GM20431 (cell line): ENCODE measurements at regions not wholly inside any gene's neighbourhood (a gene's known extent, or its start where the extent isn't known, plus 50 kb on each side); places are given as distances from the start of the nearest gene placed in this dataset.
"Not testable (repeated sequence)": the region's sequence is repeated elsewhere in the genome, so short reads cannot be mapped to it uniquely, and the experiment has no call there.

Experiments
- in situ Hi-C: fragments of 300-500 bp; cut with MseI, MboI; formaldehyde crosslinking; loops from one replicate; pipeline ENCODE4 v1.15.0; 2020; ENCODE audit warnings: low sequenced_read_pairs; ENCODE audit not compliant: unreplicated experiment

DNA sequence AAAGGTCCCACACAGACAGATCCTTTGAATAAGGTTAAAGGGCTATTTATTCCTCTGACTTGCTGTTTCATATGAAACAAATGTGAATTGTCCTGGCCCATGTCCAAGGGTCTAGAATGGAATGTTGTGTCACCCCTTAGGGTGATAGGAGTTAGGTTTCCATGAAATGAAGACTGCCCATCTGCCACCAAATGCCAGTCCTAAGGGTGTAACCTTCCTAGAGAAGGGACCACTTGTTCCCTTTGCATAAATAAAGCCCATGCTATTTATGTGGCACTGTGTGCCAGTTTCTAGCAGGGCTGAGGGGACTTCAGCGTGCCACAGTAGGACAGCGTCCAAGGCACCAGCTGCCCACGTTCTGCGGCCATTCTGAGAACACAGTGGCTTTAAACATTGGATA lies 171.3 kb downstream of the ABCA8 start:
- in situ Hi-C loops, result no loop called here

DNA sequence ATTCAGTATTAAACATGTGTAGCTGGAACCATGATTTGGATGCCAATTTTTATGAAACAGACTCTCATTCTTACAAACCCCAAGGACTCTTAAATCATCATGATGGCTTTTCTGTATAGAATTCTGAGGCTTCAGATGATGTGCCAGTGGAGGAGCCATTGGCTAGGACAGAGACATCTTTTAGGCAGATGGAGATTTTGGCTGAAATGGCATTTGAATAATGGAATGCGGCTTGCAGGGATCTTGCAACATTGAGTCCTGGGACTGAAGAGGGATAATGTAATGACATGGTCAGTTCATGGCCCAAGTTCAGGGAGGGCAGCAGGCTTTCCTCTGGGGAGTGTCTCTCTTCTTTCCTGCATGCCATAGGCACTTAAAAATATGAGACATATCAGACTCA lies 172.4 kb downstream of the ABCA8 start:
- in situ Hi-C loops, result no loop called here

DNA sequence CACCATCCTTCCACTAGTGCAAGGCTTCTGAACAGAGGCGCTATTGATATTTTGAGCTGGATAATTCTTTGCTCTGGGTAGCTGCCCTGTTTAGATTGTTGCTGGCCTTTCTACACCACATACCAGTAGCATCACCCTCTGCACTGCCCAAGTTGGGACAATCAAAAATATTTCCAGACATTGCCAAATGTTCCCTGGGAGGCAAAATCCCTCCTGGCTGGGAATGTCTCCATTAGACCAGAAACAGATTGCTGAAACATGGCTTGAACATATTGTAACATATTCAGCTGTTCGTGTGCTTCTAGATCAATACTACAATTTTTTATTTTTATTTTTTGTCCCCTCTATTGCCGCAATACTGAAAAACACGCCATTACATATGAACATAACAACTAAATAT lies 174.6 kb downstream of the ABCA8 start:
- in situ Hi-C loops, result no loop called here

DNA sequence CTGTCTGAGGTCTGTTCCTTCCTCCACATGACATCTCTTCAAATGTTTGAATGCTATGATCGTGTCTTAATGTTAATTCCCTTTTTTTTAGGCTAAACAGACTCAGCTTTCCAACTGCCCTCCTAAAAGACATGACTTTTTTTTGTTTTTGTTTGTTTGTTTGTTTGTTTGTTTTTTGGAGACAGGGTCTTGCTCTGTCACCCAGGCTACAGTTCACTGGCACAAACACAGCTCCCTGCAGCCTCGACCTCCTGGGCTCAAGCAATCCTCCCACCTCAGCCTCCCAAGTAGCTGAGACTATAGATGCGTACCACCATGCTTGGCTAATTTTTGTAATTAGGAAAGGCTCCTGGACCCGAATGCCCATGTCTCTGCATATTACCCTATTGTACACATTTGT lies 176.5 kb downstream of the ABCA8 start:
- in situ Hi-C loops, result loop anchor here (10.0 kb wide), 1 partner anchor 456 kb away; no protein-coding TSS in a partner anchor

DNA sequence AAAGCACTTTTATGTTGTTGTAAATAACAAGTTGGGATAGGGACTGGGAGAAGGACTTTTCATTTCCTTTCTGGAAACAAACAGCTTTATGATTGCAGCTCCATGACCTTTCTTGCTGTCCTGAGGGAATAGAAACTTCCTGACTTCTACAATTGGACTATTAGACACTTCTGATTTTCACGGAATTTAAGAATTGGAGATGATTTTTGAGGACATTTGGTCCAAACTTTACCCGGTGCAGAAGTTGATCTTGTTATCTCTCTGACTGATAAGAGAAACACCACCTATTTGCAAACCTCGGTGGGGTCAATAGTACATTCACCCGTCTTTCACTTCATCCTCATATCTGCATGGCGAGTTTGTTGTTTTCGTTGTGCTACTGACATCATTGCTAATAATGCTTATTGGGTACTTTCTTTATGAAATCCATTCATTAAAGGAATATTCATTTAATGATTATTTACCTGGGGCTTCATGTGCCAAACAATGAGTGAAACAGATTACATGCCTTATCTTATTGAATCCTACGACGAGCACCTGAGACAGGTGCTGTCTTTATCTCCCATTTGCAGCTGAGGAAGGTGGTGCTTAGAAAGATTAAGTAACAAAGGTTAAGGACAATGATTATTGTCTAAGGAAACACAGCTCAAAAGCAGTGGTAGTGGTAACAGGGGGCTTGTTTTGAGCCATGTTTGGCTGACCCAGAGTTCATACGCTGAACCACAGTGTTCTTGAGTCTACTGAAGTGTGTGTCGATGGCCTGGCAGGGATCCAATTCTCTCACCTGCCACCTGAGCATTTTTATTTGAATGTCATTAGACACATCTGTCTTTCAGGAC lies 176.9 kb upstream of the FAM20A start:
- in situ Hi-C loops, result loop anchor here (10.0 kb wide), 1 partner anchor 457 kb away; no protein-coding TSS in a partner anchor

DNA sequence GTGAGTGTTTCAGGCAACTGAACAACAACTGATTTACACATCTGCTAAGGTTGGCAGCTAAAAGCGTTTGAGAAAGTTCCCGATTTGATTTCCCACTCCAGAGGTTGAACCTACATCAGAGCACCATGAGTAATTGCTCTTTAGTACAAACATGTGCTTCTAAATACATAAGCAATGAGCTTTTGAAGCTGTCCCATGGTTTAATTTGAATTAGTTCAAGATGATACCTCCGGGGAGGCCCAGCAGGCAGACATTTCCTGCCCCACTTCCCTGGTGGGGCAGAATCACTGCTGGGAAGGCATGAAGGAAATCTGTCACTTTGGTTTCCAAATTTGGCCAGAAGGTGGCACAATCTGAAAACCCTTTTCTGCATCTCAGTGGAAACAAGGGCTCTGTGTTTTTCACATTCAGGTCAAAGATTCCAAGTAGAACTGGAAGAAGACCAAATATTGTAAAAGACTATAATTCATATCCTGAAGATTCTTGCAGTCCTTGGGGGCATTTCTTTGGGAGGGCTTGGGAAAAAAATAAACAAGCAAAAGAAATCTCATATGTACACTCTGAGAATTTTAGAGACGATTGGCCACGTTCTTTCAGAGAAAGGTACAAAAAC lies 176.2 kb upstream of the FAM20A start:
- in situ Hi-C loops, result loop anchor here (10.0 kb wide), 1 partner anchor 457 kb away; no protein-coding TSS in a partner anchor

DNA sequence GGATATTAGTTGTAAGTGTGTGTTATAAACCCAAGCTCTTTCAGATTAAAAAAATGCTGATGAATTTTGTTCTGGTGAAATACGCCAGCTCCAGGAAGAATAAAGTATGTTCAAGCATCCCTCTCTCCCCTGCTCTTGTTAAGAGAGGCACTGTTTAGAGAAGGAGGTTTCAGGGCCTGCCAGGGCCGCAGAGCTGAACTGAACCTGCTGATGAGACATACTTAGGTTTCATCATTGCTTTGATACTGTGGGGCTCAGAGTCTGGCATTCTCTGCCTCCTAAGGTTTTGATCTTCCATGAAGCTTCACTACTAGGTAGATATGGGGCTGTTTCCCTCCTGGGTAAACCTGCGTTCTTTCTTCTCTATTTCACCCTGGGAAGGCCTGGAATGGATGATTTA lies 175.3 kb upstream of the FAM20A start:
- in situ Hi-C loops, result loop anchor here (10.0 kb wide), 1 partner anchor 458 kb away; no protein-coding TSS in a partner anchor

DNA sequence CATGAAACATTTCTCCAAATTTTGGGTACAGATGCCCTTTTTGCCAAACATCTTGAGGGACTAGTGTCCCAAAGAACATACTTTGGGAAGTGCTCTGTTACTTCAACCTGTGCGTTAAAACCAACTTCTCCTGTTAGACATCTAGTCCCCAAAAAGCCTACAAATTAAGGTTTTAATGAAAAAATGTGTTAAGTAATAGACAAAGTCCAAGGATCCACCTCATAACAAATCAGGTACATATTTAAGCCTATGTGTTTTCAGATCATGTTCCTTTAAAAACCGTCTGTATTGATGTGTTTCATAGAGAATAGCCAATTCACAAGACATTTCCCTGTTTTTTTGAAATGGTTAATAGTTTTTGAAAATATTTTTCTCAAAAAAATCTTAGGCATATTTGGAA lies 174.8 kb upstream of the FAM20A start:
- in situ Hi-C loops, result loop anchor here (10.0 kb wide), 1 partner anchor 459 kb away; no protein-coding TSS in a partner anchor

DNA sequence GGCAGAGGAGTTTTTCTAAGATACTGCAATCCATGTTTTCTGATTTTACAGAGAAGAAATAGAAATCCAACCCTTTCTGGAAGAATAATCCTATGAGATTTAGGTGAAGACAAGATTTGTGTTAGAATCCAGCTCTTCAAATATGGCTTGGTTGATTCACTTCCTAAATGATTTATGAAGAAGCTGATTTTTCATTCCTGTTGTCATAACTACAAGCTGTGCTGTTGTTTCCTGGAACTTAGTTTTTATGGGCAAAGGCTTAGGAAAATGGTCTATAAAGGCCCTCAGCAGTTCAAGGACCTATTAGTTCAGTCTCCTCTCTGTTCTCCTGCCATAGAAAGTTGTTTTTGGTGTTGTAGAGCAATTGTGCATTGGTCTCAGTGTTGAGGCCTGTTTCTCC lies 174.2 kb upstream of the FAM20A start:
- in situ Hi-C loops, result loop anchor here (10.0 kb wide), 1 partner anchor 459 kb away; no protein-coding TSS in a partner anchor

DNA sequence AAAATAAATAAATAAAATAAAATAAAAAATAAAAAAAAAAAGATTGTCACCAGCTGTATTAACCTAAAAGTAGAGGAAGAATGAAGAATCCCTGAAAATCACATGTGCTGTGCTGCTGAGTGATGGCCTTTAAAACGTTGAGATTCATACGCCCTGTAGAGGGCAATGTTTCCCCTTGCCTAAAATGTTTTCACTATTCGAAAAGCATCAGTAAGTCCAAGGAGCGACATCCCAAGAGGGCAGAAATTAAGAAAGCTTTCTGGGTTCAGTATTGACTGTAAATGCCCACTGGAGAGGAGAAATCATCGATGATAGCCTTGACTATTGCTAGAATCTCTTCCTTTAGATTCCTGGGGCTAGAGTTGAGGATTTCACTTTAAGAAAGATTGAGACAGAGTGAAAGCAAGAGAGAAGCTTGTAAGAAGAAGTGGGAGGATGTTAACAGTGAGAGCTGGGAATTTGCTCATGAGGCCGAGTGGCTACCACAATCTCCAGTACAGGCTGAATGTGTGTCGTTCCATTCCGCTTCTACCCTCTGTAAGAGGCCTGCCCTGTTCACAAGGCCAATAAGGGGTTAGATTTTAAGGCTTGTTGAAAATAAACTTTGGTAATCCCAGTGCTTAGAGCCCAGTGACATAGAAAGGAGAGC lies 170.8 kb upstream of the FAM20A start:
- in situ Hi-C loops, result loop anchor here (10.0 kb wide), 1 partner anchor 463 kb away; no protein-coding TSS in a partner anchor

DNA sequence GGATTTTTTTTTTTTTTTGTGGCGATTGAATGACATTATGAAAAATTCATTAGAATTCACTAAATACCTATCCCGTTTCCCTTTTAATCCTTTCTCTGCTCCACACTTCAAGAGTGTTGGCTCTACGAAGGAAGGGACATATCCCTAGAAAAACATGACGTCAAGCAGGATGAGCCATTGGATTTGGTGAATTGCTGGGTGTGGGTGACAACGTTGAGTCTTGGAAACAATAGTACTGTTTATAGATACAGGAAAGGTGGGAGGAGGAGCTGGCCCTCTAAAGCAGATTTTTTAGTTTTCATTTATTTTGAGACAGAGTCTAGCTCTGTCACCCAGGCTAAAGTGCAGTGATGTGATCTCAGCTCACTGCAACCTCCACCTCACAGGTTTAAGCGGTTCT lies 167.6 kb upstream of the FAM20A start:
- in situ Hi-C loops, result no loop called here

DNA sequence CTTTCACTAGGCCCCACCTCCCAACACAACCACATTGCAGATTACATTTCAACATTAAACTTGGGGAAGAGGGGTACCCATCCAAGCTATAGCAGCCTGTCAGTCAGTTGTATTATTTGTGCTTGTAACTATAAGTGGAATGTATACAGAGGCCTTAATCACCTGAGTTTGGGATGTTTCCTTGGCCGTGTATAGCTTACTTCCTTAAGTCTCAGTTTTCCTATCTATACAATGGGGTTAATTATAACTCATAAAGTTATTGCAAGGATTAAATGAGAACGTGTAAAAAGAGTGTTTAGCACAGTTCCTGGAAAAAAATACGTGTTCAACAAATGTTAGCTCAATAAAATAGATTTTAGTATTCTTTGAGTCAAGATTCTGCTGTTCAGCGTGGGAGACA lies 165.5 kb upstream of the FAM20A start:
- in situ Hi-C loops, result no loop called here

DNA sequence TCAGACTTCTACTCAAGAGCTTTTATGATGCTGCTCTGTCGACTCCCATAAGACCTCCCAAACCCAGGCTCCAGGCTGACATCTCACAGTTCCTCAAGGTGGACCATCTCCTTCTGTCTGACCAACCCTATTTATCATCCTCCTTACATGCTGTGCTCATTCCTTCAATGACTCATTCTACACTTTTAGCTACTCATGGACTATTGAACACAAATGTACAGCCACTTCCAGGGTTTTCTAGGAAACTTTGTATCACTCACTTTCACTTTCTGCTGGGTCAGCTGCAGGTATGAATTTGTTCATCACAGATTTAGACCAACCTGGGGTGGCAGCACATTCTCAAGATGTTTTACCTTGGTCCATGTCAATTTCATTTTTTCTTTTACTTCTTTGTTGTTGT lies 162.4 kb upstream of the FAM20A start:
- in situ Hi-C loops, result no loop called here

DNA sequence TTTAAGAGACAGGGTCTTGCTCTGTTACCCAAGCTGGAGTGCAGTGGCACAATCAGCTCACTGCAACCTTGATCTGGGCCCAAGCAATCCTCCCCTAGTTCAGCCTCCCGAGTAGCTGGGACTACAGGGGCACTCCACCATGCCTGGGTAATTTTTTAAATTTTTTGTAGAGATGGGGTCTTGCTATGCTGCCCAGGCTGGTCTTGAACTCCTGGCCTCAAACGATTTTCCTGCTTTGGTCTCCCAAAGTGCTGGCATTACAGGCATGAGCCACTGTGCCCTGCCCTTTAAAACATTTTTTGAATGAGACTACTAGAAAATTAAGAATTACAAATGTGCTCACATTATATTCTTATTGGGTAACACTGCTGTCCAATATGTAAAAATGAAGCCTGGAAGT lies 161.7 kb upstream of the FAM20A start:
- in situ Hi-C loops, result no loop called here

DNA sequence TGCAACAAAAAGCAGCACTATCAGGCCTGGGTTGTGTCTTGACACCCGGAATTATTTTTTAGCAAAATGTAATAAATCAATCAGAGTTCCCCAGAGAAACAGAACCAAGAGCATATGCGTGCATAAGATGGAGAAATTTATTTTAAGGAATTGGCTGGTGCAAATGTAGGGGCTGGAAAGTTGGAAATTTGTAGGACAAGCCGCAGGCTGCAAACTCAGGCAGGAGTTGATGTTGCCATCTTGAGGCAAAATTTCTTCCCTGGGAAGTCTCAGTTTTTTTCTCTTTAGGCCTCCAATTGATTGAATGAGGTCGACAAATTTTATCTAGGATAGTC lies 158.9 kb upstream of the FAM20A start:
- in situ Hi-C loops, result no loop called here

DNA sequence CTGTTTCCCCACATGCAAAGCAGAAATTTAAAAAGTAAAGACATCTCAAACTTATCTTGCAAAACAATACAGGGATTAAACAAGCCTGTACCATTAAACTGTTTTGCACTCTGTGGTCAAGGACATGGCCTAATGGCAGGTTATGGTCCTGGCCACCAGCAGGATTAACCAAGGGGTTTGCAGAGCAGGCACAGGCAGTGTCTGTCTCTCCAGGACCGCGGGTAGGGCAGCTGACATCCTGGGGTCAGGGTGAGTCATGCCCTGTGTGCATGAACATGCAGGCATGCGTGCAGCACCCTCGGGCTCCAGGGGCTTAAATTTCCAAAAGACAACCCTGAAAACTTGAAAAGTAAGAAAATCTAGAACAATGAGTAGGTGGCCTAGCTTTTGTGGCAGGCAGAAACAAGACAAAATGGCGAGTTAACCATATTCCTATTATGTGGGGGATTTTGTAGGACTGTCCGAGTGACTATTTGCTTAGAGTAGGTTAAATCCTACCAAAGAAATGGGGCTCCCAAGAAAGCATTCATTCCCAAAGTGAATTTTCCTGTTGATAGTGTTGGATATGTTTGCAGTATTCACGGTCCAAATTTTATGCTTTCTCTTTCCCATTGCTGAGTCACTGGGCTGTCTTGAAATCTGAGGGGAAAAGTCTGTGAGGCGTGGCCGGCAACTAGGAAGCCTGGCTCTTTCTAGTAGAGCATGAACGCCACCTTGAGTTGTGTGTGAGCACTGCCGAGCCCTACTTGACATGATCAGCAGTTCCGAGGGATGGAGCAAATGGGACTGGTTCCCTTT lies 158.4 kb upstream of the FAM20A start:
- in situ Hi-C loops, result no loop called here

DNA sequence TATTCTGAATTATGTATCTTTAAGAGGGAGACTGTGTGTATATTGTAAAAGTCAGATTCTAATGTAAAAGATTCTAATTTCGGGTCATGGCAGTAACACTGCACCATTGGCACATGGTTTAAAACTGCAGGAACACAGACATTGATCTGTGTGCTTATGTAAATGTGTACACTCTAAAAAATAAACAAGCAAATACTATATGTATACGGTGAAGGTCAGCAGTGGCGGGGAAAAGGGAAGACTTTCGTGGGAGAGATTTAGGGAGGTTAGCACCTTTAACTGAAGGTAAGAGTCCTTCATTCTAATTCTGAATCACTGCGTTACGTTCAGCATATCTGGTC lies 157.8 kb upstream of the FAM20A start:
- in situ Hi-C loops, result no loop called here

DNA sequence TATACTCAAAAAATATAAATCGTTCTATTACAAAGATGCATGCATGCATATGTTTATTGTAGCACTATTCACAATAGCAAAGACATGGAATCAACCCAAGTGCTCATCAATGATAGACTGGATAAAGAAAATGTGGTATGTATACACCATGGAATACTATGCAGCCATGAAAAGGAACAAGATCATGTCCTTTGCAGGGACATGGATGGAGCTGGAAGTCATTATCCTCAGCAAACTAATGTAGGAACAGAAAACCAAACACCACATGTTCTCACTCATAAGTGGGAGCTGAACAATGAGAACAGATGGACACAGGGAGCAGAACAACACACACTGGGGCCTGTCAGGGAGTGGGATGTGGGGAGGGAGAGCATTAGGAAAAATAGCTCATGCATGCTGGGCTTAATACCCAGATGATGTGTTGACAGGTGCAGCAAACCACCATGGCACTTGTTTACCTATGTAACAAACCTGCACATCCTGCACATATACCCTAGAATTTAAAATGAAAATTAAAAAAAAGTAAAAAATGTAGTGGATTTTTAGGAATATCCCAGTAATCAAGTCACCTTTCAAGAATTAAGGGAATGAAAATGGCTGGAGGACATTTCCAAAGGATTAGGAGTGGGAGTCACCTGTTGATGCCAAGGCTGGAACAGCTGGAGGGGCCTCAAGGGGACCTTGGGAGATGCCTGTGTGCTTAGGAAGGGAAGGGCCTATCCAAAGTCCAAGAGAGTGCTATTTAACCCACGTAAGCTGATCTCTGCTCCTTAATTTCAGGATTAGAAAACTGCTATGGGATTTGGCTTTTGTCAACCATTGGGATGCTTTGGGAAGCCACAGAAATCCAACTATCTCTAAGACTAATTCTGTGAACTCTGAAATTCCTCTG lies 156.9 kb upstream of the FAM20A start:
- in situ Hi-C loops, result not testable (repeated sequence)

DNA sequence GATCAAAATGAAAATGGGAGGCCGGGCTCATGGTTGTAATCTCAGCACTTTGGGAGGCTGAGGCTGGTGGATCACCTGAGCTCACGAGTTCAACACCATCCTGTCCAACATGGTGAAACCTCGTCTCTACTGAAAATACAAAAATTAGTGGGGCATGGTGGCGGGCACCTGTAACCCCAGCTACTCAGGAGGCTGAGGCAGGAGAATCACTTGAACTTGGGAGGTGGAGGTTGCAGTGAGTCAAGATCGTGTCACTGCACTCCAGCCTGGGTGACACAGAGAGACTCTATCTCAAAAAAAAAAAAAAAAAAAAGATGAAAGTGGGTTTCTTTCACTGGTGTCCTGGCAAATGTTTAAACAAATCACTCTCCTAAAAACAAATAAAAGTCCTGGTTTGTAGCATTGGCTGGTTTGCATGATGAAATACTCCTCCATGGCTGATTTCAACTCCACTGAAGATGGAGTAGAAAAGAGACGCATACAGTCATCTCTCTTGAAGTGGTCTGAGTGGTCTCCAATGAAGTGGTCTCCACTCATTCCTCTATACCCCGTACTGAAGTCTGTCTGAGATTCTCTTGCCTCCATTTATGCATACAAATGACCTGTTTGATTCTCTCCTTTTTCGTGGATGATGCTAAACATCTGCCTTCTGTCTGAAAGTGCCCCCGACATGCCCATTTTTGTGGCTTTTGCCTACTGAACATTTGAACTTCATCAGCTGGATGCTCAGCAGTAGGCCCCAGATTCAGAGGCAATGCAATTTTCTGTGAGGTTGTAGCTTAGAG lies 153.0 kb upstream of the FAM20A start:
- in situ Hi-C loops, result no loop called here
